DOHH2 (cell line): ENCODE measurements at regions not wholly inside any gene's neighbourhood (a gene's known extent, or its start where the extent isn't known, plus 50 kb on each side); places are given as distances from the start of the nearest gene placed in this dataset.

Source experiments
- CTCF ChIP-seq: fragments of 200-600 bp; sonication (generic); IDR thresholded peaks from one replicate; pipeline ENCODE4 v1.5.1; 2014; ENCODE audit warnings: antibody characterized with exemption, mild to moderate bottlenecking, low read depth, low read length; ENCODE audit not compliant: poor library complexity, severe bottlenecking
- EZH2phosphoT487 ChIP-seq: fragments of 200-600 bp; sonication (generic); IDR thresholded peaks from 2 replicates; pipeline ENCODE4 v1.6.1; 2017; ENCODE audit warnings: borderline replicate concordance, mild to moderate bottlenecking, antibody characterized with exemption, low read length, moderate library complexity, mixed read lengths

- TF ChIP-seq CTCF (no peak), EZH2phosphoT487 (no peak)
Observed at GRCh38 chr1:234988536-234988935, 140.1 kb downstream of the TOMM20 start.
